Activated CD4-positive, alpha-beta T cell treated with anti-CD3 and anti-CD28 coated beads for 48 hours (primary cell): ENCODE measurements at regions not wholly inside any gene's neighbourhood (a gene's known extent, or its start where the extent isn't known, plus 50 kb on each side); places are given as distances from the start of the nearest gene placed in this dataset.

Experiments used
- DNase-seq: peaks from one replicate; pipeline ENCODE4 v3.0.0-alpha.2; 2020

- DNase-seq = no peak
Observed at GRCh38 chr6:43861212-43861894, 91.3 kb downstream of the VEGFA start.

- no peak for DNase-seq
Observed at GRCh38 chr6:43860285-43860684, 90.3 kb downstream of the VEGFA start.

- no peak for DNase-seq
Observed at GRCh38 chr6:43859213-43859612, 89.2 kb downstream of the VEGFA start.

DNA sequence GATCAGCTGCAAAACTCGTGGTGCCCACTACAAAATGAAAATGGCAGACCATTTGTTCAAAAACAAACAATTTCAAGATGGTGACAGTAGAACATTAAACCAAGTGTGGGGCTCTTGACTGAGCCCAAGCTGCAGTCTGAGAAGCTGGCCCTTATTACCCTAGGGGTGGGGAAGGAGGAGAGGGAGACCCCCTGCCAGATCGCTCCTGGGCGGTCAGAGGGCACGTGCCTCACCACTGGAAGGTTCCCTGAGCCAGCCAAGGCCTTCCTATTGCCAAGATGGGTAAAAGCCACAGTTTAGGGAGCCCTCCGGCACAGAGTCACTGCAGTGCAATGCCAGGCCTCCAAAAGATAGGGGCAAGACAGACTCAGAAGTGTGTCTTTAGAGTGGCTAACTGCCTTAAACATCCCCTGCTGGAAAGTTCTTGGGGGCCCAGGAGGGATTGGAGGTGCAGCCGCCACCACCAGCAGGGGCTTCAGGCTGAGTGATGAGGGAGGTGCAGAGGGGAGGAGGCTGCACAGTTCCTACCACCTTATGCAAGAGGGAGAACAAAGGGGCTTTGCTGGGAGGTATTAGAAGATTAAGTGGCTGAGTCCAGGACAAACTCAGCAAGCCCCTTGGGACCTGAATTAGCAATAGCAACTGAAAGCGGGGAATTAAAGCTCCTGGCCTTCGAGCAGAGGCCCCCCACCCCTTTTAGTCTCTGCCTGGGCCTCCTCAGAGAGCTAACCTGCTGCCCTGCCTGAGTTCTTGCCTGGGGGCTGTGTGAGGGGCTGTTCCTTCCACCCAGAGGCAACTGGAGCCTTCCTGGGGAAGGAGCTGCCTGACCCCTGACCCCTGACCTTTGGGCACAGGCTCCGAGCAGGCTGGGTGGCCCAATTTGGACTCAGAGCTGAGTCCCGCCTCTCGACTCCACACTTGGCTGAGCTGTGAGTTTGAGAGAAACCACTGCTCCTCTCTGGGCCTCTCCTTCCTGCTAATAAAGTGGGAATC, 88.4 kb downstream of the VEGFA start:
- DNase-seq = no peak

- DNase-seq = no peak
Observed at GRCh38 chr6:43856005-43856765, 86.2 kb downstream of the VEGFA start.

DNA sequence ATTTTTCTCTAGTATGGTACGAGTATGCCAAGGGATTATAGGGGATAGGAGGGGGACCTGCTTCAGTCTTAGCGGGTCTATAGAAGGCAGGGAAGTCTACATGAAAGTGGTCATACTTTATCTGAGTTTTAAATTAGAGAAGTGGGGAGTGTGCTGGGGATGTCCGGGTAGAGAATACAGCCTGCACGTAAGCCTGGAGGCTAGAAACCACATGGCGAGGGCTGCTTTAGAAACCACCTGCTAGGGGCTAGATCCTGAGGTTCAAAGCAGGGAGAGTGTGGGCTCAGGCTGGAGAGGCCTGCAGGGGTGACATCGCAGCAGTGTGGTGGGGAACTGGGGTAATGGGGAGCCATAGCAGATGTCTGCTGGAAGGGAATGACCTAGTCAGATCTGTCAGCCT, 85.2 kb downstream of the VEGFA start:
- no peak for DNase-seq

DNA sequence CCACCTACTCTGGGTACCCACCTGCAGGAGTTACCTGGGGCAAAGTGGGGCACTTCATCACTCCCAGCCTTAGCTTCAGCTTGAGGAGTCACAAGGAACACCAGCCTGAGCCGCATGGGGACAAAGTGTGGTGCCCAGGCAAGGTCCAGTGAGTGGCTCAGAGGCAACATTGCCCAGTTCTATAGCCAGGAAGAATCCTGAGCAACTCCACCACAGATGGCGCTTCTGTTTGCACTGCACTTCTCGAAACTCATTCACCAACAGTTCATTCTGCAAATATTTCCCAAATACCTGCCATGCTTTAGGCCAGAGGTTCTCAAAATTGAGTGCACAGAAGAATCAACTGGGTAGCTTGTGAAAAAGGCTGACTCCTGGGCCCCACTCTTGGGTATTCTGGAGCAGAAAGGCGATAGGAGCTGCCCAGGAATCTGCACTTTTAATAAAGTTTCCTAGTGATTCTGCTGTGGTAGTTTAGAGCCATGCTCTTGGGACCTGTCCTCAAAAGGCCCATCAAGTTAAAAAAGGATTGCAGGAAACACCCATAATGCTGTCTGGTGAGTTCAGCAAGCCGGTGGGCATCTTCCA, 83.1 kb downstream of the VEGFA start:
- no peak for DNase-seq

- no peak for DNase-seq
Observed at GRCh38 chr6:43852350-43852864, 82.4 kb downstream of the VEGFA start.

DNA sequence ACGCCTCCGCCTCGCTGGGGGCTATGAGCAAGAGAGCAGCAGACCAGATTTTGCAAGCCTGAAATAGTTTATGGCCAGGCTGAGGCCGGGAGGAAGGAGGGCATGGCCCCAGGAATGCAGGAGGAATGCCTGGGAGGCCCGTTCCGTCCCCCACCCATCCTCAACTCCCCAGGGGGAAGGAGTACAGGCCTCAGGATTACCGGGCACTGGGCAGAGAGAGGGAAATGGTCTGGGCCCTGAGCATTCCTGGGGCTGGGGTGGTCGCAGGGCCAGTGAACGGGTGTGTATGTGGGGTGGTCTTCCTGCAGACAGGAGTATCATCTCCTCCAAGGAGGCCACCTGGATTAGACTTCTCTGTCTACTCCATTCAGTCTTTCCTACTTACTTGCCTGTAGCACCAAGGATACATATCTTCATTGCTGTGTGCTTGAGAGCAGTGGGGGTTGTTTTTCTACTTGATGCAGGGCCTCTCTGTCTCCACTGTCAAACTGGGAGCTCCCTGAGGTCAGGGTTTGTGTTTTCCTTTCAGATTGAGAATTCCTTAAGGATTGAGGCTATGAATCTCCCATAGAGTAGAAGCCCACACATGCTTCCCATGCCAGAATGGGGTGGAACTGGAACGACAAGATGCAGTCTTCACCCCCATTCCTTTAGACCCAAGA, 81.3 kb downstream of the VEGFA start:
- DNase-seq = no peak

DNA sequence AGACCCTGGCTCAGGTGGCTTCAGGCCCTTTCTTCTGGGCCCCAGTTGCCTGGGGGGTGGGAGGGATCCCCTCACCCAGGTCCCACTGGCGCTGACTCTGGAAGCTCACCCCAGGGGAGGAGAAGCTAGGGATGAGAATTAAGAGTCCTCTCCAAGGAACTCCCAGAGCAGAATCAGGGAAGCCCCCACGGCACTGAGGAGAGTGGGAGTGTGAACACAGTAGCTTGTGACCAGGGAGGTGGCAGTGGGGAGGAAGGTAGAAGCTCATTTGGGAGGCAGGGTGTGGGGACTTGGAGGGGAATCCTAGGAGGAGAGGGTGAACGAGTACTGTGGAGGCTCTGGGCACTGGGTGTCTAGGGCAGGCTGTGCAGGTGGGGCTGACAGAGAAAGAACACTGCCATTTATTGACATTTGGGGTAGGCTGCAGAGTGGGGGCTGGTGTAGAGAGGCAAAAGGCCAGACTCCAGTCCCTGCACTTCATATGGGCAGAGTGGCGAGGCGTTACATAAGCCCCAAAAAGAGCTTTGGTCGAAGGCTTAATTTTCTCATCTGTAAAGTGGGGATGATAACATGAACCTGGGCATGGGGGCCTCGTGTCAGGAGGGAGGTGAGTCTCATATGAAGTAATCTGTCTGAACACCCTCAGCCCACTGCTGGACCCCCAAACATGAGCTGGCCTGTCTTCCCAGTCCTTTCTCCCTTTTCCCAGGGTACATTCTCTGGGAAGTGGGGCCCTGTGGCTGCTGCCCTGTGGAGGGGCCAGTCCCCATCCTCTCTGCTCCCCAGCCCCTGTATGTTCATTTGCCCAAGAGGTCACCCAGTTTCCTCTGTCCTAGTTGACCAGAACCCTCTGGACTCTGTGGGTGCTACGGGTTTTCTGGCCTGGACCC, 80.5 kb downstream of the VEGFA start:
- no peak for DNase-seq

GRCh38 chr6:43849844-43850243, 79.8 kb downstream of the VEGFA start:
- DNase-seq = no peak

- DNase-seq = no peak
Observed at GRCh38 chr6:43848671-43849391, 78.8 kb downstream of the VEGFA start.

DNA sequence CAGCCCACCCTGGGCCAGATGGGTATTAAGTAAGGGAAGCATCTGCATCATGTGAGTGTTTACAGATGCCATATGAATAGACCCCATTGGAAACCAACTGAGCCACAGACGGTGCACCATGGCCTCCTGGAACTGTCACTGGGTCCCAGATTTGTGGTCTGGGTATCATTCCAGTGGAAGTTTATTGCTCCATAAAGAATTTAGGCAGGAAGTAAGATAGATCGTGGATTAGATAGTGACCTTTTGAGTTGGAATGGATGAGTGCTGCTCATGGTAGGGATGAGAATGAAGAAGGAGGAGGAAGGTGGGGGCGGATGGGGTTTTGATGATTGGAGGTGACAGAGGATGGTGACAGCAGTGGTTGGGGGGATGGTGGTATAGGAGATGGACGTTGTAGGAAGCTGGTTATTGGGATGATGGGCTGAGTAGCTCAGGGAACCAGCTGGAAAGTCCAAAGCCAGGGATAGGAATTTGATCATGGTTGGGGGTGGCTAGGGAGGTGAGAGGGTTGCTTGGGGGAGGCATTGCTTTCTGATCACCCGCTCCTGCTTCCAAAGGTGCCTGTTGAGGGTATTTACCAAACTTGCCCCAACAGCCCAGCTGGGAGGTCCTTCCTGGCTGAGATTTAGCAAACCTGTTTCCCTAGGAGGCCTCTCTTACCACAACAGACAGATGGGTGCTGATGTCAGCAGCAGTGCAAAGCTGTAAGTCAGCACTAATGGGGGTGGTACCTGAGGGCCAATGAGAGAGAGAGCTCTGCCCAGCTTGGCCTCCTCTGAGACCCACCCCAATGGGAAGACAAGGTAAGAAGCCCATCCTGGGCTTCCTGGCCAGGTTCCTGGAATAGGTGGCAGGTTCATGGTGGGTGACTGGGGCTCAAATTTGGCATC, 78.0 kb downstream of the VEGFA start:
- no peak for DNase-seq

GRCh38 chr6:43846556-43846955, 76.5 kb downstream of the VEGFA start:
- DNase-seq = no peak

- no peak for DNase-seq
Observed at GRCh38 chr6:43845646-43846045, 75.6 kb downstream of the VEGFA start.

GRCh38 chr6:43843669-43844171, 73.7 kb downstream of the VEGFA start:
- DNase-seq = no peak

- no peak for DNase-seq
Observed at GRCh38 chr6:43843097-43843645, 73.2 kb downstream of the VEGFA start.

DNA sequence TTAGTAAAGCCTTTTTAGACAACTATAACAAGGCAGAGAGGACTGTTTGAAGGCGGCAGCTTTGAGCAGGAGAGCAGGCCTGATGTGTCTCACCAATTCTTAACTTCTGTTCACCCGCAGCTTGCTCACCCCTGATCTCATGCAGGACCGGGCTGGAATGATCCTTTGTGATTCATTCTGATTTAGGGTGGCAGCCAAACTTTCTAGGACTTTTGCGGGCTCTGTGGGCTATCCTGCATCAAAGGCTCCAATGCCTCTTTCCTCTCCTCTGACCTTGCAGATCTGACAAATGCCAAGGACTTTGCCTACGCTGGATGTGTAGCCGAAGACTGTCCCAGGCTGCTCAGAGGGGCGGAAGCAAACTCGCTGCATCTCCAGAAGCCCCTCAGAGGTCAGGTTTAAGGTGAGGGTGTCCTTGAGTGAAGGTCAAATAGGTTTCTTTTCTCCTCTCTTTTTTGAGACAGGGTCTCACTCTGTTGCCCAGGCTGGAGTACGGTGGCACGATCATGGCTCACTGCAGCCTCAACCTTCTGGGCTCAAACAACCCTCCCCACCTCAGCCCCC, 72.3 kb downstream of the VEGFA start:
- no peak for DNase-seq
